ENCODE measurements at regions not wholly inside any gene's neighbourhood (a gene's known extent, or its start where the extent isn't known, plus 50 kb on each side); places are given as distances from the start of the nearest gene placed in this dataset.

GRCh38 chr11:115845872-115846271 lies 341.7 kb upstream of the CADM1 start:
- H3K27ac ChIP-seq = no peak overlapping the region
- no peaks in the 10 kb centered on the region for H3K36me3 ChIP-seq
- DNase-seq = no peak
- peaks cover 3 to 4% of the 10 kb centered on the region in 2 donors for H3K4me1 ChIP-seq
- ATAC-seq = no peak
- H3K27me3 ChIP-seq = no peaks in the 10 kb centered on the region
- TF ChIP-seq POLR2A (IDR thresholded peaks at IDR 0.05) = no peak
- TF ChIP-seq, protein P1, sequence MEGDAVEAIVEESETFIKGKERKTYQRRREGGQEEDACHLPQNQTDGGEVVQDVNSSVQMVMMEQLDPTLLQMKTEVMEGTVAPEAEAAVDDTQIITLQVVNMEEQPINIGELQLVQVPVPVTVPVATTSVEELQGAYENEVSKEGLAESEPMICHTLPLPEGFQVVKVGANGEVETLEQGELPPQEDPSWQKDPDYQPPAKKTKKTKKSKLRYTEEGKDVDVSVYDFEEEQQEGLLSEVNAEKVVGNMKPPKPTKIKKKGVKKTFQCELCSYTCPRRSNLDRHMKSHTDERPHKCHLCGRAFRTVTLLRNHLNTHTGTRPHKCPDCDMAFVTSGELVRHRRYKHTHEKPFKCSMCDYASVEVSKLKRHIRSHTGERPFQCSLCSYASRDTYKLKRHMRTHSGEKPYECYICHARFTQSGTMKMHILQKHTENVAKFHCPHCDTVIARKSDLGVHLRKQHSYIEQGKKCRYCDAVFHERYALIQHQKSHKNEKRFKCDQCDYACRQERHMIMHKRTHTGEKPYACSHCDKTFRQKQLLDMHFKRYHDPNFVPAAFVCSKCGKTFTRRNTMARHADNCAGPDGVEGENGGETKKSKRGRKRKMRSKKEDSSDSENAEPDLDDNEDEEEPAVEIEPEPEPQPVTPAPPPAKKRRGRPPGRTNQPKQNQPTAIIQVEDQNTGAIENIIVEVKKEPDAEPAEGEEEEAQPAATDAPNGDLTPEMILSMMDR (IDR thresholded peaks at IDR 0.05 in 4 of 5, conservative IDR thresholded peaks at IDR 0.05 in 1 of 5) = no peak
- intact Hi-C loops (cut with DNase I; ENCODE audit: low total_unique reads) = no loop called here
- H3K4me3 ChIP-seq = no peak overlapping the region
- no peaks in the 10 kb centered on the region for H3K9me3 ChIP-seq
- in situ Hi-C loops (cut with MboI; ENCODE audit: low sequenced_read_pairs in 4 of 4) = no loop called here

GRCh38 chr11:115843685-115844084 lies 339.5 kb upstream of the CADM1 start:
- in situ Hi-C loops (cut with MboI; ENCODE audit: low sequenced_read_pairs in 4 of 4) = no loop called here

GRCh38 chr11:115843111-115843510 lies 338.9 kb upstream of the CADM1 start:
- ATAC-seq = no peak
- H3K36me3 ChIP-seq = no peaks in the 10 kb centered on the region
- H3K27me3 ChIP-seq = no peaks in the 10 kb centered on the region
- peaks cover 3 to 4% of the 10 kb centered on the region in 2 donors for H3K4me1 ChIP-seq
- DNase-seq = no peak
- H3K9me3 ChIP-seq = no peaks in the 10 kb centered on the region
- in situ Hi-C loops (cut with MboI; ENCODE audit: low sequenced_read_pairs in 4 of 4) = no loop called here
- no peak overlapping the region for H3K27ac ChIP-seq
- intact Hi-C loops (cut with DNase I; ENCODE audit: low total_unique reads) = no loop called here
- H3K4me3 ChIP-seq = no peak overlapping the region
- TF ChIP-seq, protein P1 (IDR thresholded peaks at IDR 0.05 in 4 of 5, conservative IDR thresholded peaks at IDR 0.05 in 1 of 5) = no peak
- TF ChIP-seq POLR2A (IDR thresholded peaks at IDR 0.05) = no peak

More at GRCh38 chr11:115843685-115844084, 339.5 kb upstream of the CADM1 start:
- no peaks in the 10 kb centered on the region for H3K9me3 ChIP-seq
- intact Hi-C loops (cut with DNase I; ENCODE audit: low total_unique reads) = no loop called here
- no peaks in the 10 kb centered on the region for H3K27me3 ChIP-seq
- TF ChIP-seq, protein P1 (IDR thresholded peaks at IDR 0.05 in 4 of 5, conservative IDR thresholded peaks at IDR 0.05 in 1 of 5) = no peak
- TF ChIP-seq POLR2A (IDR thresholded peaks at IDR 0.05) = no peak
- no peaks in the 10 kb centered on the region for H3K36me3 ChIP-seq
- H3K4me3 ChIP-seq = no peak overlapping the region
- no peak for DNase-seq
- ATAC-seq = no peak
- H3K4me1 ChIP-seq = peaks cover 3 to 4% of the 10 kb centered on the region in 2 donors
- H3K27ac ChIP-seq = no peak overlapping the region

DNA sequence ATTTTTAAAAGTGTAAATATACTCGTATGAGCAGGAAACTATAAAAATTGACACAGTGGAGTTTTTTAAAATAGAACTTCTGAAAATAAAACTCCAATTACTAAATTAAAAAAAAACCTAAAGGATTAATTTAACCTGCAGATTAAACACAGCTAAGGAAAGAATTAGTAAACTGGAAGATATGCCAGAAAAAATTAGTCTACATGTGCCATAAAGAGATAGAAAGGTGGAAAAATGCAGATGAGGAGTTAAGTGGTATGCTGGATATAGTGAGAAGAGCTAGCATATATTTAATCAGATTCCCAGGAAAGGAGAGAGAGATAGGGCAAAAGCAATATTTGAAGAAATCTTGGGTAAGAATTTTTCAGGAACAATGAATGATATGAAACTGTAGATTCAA lies 315.8 kb upstream of the CADM1 start:
- Histone ChIP-seq H3K27me3 (no peaks in the 10 kb centered on the region), H3K4me1 (no peaks in the 10 kb centered on the region), H3K9me3 (no peaks in the 10 kb centered on the region), H3K4me3 (no peak overlapping the region), H3K36me3 (no peaks in the 10 kb centered on the region), H3K27ac (no peak overlapping the region)
- no peak for TF ChIP-seq POLR2A (IDR thresholded peaks at IDR 0.05)
- TF ChIP-seq, protein P1 (IDR thresholded peaks at IDR 0.05 in 4 of 5, conservative IDR thresholded peaks at IDR 0.05 in 1 of 5) = no peak
- ATAC-seq = no peak
- in situ Hi-C loops (cut with MboI; ENCODE audit: low sequenced_read_pairs in 4 of 4) (no loop called here), intact Hi-C loops (cut with DNase I; ENCODE audit: low total_unique reads) (no loop called here)
- no peak for DNase-seq

- DNase-seq (no peak), ATAC-seq (no peak)
- no peaks in the 10 kb centered on the region for H3K36me3 ChIP-seq
- H3K27ac ChIP-seq = no peak overlapping the region
- no peaks in the 10 kb centered on the region for H3K9me3 ChIP-seq
- H3K4me3 ChIP-seq = no peak overlapping the region
- intact Hi-C loops (cut with DNase I; ENCODE audit: low total_unique reads) (no loop called here), in situ Hi-C loops (cut with MboI; ENCODE audit: low sequenced_read_pairs in 4 of 4) (no loop called here)
- no peaks in the 10 kb centered on the region for H3K4me1 ChIP-seq
- no peaks in the 10 kb centered on the region for H3K27me3 ChIP-seq
- no peak for TF ChIP-seq POLR2A (IDR thresholded peaks at IDR 0.05)
- TF ChIP-seq, protein P1 (IDR thresholded peaks at IDR 0.05 in 4 of 5, conservative IDR thresholded peaks at IDR 0.05 in 1 of 5) = no peak
Measured at GRCh38 chr11:115819014-115819413, 314.8 kb upstream of the CADM1 start.

Measured in gastrocnemius medialis (tissue), 4 donors.